ENCODE measurements at regions not wholly inside any gene's neighbourhood (a gene's known extent, or its start where the extent isn't known, plus 50 kb on each side); places are given as distances from the start of the nearest gene placed in this dataset.
"Not testable (repeated sequence)": the region's sequence is repeated elsewhere in the genome, so short reads cannot be mapped to it uniquely, and the experiment has no call there.

DNA sequence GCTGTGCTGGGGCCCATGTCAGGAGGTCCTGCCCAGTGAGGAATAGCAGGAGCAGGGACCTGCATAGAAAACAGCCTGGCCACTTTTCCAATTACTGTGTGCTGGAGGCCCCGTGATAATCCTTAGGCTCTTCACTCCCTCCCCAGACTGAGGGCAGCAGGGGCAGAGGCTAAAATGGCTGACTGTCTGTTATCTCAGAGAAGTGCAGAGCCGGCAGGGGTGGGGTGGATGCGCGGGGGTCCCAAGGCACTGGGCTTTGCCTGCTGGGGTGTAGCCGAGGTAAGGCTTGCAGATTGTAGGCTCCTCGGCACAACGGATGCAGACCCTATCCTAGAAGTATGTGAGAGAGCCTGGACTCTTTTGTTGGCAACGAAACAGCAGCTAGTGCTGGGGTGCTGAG lies 1064.1 kb downstream of the OLFM4 start:
- H3K4me3 ChIP-seq: no peak overlapping the region
- TF ChIP-seq, protein P1, sequence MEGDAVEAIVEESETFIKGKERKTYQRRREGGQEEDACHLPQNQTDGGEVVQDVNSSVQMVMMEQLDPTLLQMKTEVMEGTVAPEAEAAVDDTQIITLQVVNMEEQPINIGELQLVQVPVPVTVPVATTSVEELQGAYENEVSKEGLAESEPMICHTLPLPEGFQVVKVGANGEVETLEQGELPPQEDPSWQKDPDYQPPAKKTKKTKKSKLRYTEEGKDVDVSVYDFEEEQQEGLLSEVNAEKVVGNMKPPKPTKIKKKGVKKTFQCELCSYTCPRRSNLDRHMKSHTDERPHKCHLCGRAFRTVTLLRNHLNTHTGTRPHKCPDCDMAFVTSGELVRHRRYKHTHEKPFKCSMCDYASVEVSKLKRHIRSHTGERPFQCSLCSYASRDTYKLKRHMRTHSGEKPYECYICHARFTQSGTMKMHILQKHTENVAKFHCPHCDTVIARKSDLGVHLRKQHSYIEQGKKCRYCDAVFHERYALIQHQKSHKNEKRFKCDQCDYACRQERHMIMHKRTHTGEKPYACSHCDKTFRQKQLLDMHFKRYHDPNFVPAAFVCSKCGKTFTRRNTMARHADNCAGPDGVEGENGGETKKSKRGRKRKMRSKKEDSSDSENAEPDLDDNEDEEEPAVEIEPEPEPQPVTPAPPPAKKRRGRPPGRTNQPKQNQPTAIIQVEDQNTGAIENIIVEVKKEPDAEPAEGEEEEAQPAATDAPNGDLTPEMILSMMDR (IDR thresholded peaks at IDR 0.05): no peak
- DNase-seq (ENCODE audit: low spot score): no peak
- H3K9me3 ChIP-seq: peaks cover 0 to 4% of the 10 kb centered on the region in 2 donors
- no peaks in the 10 kb centered on the region for H3K36me3 ChIP-seq
- H3K27me3 ChIP-seq: no peaks in the 10 kb centered on the region
- H3K4me1 ChIP-seq: no peaks in the 10 kb centered on the region
- no peak overlapping the region for H3K27ac ChIP-seq

DNA sequence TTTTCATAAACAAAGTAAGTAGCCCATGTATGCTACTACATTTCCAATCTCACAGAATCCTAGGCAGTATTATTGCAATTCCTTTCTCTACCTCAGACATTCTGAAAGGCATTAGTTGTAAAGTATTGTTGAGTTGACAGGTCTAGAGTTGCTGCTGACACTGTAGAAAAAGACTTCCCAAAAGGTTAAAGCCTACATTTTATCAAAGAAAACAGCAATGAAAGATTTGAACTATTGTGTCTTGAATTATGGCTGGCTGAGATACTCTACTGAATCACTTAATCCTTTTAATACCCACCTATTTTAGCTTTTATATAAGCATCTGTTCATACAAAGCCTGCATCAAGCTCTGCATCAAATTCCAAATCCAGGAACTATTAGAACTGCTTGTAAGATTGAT lies 1082.0 kb downstream of the OLFM4 start:
- H3K4me3 ChIP-seq: no peak overlapping the region
- no peaks in the 10 kb centered on the region for H3K27me3 ChIP-seq
- H3K27ac ChIP-seq: no peak overlapping the region
- no peak for DNase-seq (ENCODE audit: low spot score)
- no peaks in the 10 kb centered on the region for H3K4me1 ChIP-seq
- H3K9me3 ChIP-seq: no peaks in the 10 kb centered on the region
- H3K36me3 ChIP-seq: no peaks in the 10 kb centered on the region
- TF ChIP-seq, protein P1 (IDR thresholded peaks at IDR 0.05): no peak

DNA sequence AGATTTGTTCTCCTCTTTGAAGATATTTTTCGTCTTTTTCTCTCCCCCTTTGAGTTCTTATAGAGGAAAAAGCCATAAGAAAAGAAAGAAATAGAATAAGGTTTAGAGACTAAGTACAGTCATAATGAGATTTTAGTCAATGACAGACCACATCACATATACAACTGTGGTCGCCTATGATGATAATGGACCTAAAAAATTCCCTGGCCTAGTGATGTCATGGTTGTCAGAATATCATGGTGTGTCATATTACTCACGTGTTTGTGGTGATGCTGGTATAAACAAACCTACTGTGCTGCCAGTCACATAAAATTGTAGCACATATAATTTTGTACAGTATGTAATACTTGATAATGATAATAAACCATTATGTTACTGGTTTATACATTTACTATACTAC lies 1096.1 kb downstream of the OLFM4 start:
- H3K9me3 ChIP-seq: no peaks in the 10 kb centered on the region
- DNase-seq (ENCODE audit: low spot score): no peak
- H3K27ac ChIP-seq: no peak overlapping the region
- no peaks in the 10 kb centered on the region for H3K27me3 ChIP-seq
- H3K36me3 ChIP-seq: no peaks in the 10 kb centered on the region
- no peaks in the 10 kb centered on the region for H3K4me1 ChIP-seq
- TF ChIP-seq, protein P1 (IDR thresholded peaks at IDR 0.05): no peak
- H3K4me3 ChIP-seq: no peak overlapping the region

DNA sequence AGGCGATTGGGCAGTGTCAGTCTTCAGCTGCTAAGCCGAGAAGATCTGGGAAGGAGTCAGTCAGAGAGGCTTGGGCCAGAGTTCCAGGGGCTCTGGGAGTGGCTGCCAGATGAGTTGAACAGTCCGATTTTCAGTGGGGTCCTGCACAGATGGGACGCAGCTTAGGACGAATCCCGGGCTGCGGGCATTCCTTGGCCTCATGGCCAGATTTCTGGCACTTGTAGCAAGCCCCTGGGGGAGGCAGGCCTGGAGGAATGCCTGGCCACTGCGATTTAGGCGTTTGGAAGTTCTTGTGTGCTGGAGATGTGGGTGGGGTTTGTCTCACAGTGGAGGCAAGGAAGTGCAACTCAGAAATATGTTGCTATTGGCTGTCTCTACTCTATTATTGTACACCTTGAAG lies 1102.3 kb downstream of the OLFM4 start:
- H3K4me3 ChIP-seq; H3K4me1 ChIP-seq; DNase-seq (ENCODE audit: low spot score); H3K36me3 ChIP-seq; H3K27me3 ChIP-seq; H3K9me3 ChIP-seq; H3K27ac ChIP-seq: not testable (repeated sequence)

DNA sequence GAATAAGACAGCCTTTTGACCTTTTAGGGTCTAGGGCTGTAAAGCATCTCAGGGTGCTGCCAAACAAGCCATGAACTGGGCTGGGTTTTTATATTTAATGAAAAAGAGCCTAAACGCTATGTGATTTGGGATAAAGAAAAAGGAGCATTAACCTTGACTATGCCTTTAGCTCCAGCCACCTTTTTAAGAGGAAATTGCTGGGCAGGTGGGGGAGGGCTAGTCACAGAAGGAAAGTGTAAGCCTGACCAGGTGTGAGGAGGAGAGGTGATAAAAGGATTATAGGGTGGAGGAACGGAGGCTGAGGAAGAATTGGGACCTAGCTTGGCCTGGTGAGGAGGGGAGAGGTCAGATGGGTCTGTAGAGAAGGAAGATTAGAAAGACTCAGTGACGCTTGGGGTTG lies 1102.8 kb downstream of the OLFM4 start:
- not testable (repeated sequence) for H3K4me3 ChIP-seq; H3K36me3 ChIP-seq; H3K9me3 ChIP-seq; H3K4me1 ChIP-seq; H3K27me3 ChIP-seq; H3K27ac ChIP-seq; DNase-seq (ENCODE audit: low spot score)

DNA sequence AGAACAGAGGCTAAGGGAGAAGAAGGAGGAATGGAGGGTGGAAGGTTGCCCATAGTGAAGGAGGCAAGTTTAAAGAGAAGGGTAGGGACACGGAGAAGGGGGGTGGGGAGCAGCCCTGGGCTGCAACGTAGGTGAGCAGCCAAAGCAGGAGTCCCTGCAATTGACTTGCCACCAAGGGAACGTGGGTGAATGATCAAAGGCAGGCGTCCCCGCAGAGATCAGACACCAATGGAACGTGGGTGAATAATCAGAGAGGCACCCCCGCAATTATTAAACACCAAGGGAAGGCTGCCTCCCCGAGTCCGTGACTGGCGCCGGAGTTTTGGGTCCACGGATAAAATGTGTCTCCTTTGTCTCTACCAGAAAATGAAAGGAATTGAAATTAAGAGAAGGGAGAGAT lies 1103.5 kb downstream of the OLFM4 start:
- DNase-seq (ENCODE audit: low spot score); H3K9me3 ChIP-seq; H3K4me1 ChIP-seq; H3K27ac ChIP-seq; H3K27me3 ChIP-seq; H3K4me3 ChIP-seq; H3K36me3 ChIP-seq: not testable (repeated sequence)

DNA sequence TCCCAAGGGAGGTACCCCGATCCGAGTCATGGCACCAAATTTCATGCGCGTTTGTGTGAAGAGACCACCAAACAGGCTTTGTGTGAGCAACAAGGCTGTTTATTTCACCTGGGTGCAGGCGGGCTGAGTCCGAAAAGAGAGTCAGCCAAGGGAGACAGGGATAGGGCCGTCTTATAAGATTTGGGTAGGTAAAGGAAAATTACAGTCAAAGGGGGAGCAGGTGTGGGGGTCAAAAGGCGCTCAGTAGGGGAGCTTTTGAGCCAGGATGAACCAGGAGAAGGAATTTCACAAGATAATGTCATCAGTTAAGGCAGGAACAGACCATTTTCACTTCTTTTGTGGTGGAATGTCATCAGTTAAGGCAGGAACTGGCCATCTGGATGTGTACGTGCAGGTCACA lies 1104.1 kb downstream of the OLFM4 start:
- not testable (repeated sequence) for H3K9me3 ChIP-seq; DNase-seq (ENCODE audit: low spot score); H3K27me3 ChIP-seq; H3K36me3 ChIP-seq; H3K27ac ChIP-seq; H3K4me1 ChIP-seq; H3K4me3 ChIP-seq

DNA sequence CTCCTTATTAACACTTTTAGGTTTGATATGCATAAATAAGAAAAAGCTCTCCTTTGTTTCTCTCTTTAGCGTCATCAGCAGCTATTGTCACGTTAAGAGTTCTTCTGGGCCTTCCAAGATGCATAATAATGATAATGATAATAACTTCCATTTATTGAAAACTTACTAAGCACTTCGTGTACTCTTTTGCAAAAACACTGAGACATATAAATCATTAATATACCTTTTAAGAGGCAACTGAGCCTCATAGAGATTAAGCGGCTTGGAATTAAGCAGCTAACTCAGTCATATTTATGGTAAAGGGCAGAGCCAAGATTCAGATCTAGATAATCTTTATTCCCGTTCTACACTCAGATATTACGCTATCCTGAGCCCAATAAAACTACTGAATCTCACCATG lies 1105.1 kb downstream of the OLFM4 start:
- Histone ChIP-seq H3K4me3 (no peak overlapping the region), H3K9me3 (no peaks in the 10 kb centered on the region), H3K36me3 (no peaks in the 10 kb centered on the region), H3K27ac (no peak overlapping the region), H3K4me1 (no peaks in the 10 kb centered on the region), H3K27me3 (no peaks in the 10 kb centered on the region)
- no peak for DNase-seq (ENCODE audit: low spot score)
- TF ChIP-seq, protein P1 (IDR thresholded peaks at IDR 0.05): no peak

Measured in right atrium auricular region (tissue), 2 donors.